IMR-90 (cell line): ENCODE measurements at regions not wholly inside any gene's neighbourhood (a gene's known extent, or its start where the extent isn't known, plus 50 kb on each side); places are given as distances from the start of the nearest gene placed in this dataset.
A peak's percentile ranks its signal among the peaks of the same experiment; 100 is the strongest.

Experiments used
- ATAC-seq: fragments of 200-7000 bp; cut with Tn5 transposase; 2 replicates; pipeline ENCODE4 v1.9.1; 2020; ENCODE audit warnings: low read depth, mild to moderate bottlenecking, moderate library complexity
- BruUV-seq: library from RNA; stranded (reverse); fragments of 400-500 nt; replicated peaks from 2 replicates; lab custom pipeline; 2021; lab: Mats Ljungman, UMichigan
- CTCF ChIA-PET: fragments of 300-600 bp; formaldehyde crosslinking; extraction: SDS; loops from one replicate; lab custom pipeline; 2021; ENCODE audit warnings: antibody characterized with exemption; lab: Yijun Ruan, JAX
- POLR2A ChIA-PET: fragments of 300-600 bp; sonication (Branson Sonifier 250); formaldehyde crosslinking; loops from one replicate; lab custom pipeline; 2022; ENCODE audit warnings: antibody characterized with exemption; ENCODE audit not compliant: unreplicated experiment; lab: Charles Lee
- DNase-seq: peaks from one replicate; pipeline ENCODE4 v3.0.0; 2013
- H2AFZ ChIP-seq: replicated peaks from 2 replicates; pipeline ENCODE3; 2013; ENCODE audit warnings: low read length, mild to moderate bottlenecking; ENCODE audit not compliant: poor library complexity
- H2AK5ac ChIP-seq: 2 replicates; pipeline ENCODE4 v1.6.1; 2013; ENCODE audit warnings: low read depth, low read length, inconsistent platforms
- H2AK9ac ChIP-seq: replicated peaks from 2 replicates; pipeline ENCODE3; 2013; ENCODE audit warnings: mild to moderate bottlenecking, low read depth, low read length, moderate library complexity; ENCODE audit not compliant: poor library complexity
- H2BK120ac ChIP-seq: 2 replicates; pipeline ENCODE4 v1.6.1; 2013; ENCODE audit warnings: low read depth, low read length, inconsistent platforms
- H2BK15ac ChIP-seq: 3 replicates; pipeline ENCODE4 v1.6.1; 2013; ENCODE audit warnings: low read depth, low read length, inconsistent platforms
- H2BK20ac ChIP-seq: 2 replicates; pipeline ENCODE4 v1.6.1; 2013; ENCODE audit warnings: low read depth, mild to moderate bottlenecking, inconsistent platforms, low read length, moderate library complexity
- H2BK5ac ChIP-seq: 2 replicates; pipeline ENCODE4 v1.6.1; 2013; ENCODE audit warnings: mild to moderate bottlenecking, low read depth, low read length, inconsistent platforms; ENCODE audit not compliant: poor library complexity, severe bottlenecking
- H3K14ac ChIP-seq: replicated peaks from 2 replicates; pipeline ENCODE4 v1.6.1; 2013; ENCODE audit warnings: low read depth, low read length, inconsistent platforms
- H3K18ac ChIP-seq: 2 replicates; pipeline ENCODE4 v1.6.1; 2013; ENCODE audit warnings: low read depth, low read length, control low read depth
- H3K23ac ChIP-seq: 2 replicates; pipeline ENCODE4 v1.6.1; 2013; ENCODE audit warnings: low read depth, low read length, inconsistent platforms
- H3K27ac ChIP-seq: 2 replicates; pipeline ENCODE4 v1.5.1; 2013; ENCODE audit warnings: mild to moderate bottlenecking, control low read depth, low read length; ENCODE audit not compliant: insufficient read depth
- H3K27me3 ChIP-seq: 2 replicates; pipeline ENCODE4 v1.6.1; 2013; ENCODE audit warnings: low read length; ENCODE audit not compliant: control insufficient read depth, insufficient read depth
- H3K36me3 ChIP-seq: 2 replicates; pipeline ENCODE4 v1.6.1; 2013; ENCODE audit warnings: low read length, mixed read lengths; ENCODE audit not compliant: control insufficient read depth, insufficient read depth
- H3K4ac ChIP-seq: 2 replicates; pipeline ENCODE4 v1.6.1; 2013; ENCODE audit warnings: low read depth, low read length, inconsistent platforms
- H3K4me1 ChIP-seq: 2 replicates; pipeline ENCODE4 v1.6.1; 2013; ENCODE audit warnings: low read length, mixed read lengths; ENCODE audit not compliant: control insufficient read depth, insufficient read depth
- H3K4me2 ChIP-seq: 2 replicates; pipeline ENCODE4 v1.6.1; 2013; ENCODE audit warnings: low read depth, mild to moderate bottlenecking, control low read depth, low read length, moderate library complexity
- H3K4me3 ChIP-seq: 2 replicates; pipeline ENCODE4 v1.5.1; 2013; ENCODE audit warnings: low read depth, mild to moderate bottlenecking, control low read depth, low read length, moderate library complexity; ENCODE audit not compliant: insufficient read depth
- H3K56ac ChIP-seq: 2 replicates; pipeline ENCODE4 v1.6.1; 2013; ENCODE audit warnings: low read length, inconsistent platforms; ENCODE audit not compliant: insufficient read depth; ENCODE audit errors: extremely low read depth
- H3K79me1 ChIP-seq, 2 experiments: 2 replicates each; pipeline ENCODE4 v1.6.1; 2013; ENCODE audit warnings: low read length in 2 of 2, inconsistent platforms in 1 of 2, low read depth in 1 of 2
- H3K9ac ChIP-seq: 2 replicates; pipeline ENCODE4 v1.6.1; 2013; ENCODE audit warnings: low read depth, low read length, control low read depth
- H3K9me1 ChIP-seq: 2 replicates; pipeline ENCODE4 v1.6.1; 2013; ENCODE audit warnings: low read length, inconsistent platforms; ENCODE audit not compliant: insufficient read depth
- H3K9me3 ChIP-seq: 2 replicates; pipeline ENCODE4 v1.6.1; 2013; ENCODE audit warnings: low read length; ENCODE audit not compliant: control insufficient read depth, insufficient read depth
- H4K20me1 ChIP-seq: 2 replicates; pipeline ENCODE4 v1.6.1; 2013; ENCODE audit warnings: low read length, inconsistent platforms; ENCODE audit not compliant: insufficient read depth
- H4K5ac ChIP-seq: 2 replicates; pipeline ENCODE4 v1.6.1; 2013; ENCODE audit warnings: mild to moderate bottlenecking, low read depth, low read length, control low read depth
- H4K8ac ChIP-seq, 2 experiments: 2 replicates each; pipeline ENCODE4 v1.6.1; 2013; ENCODE audit warnings: low read depth in 2 of 2, low read length in 2 of 2, control low read depth in 1 of 2, inconsistent platforms in 1 of 2
- H4K91ac ChIP-seq: 2 replicates; pipeline ENCODE4 v1.6.1; 2013; ENCODE audit warnings: low read depth, low read length, inconsistent platforms; ENCODE audit not compliant: insufficient read depth
- BHLHE40 ChIP-seq: fragments of 150-350 bp; IDR thresholded peaks from 2 replicates; pipeline ENCODE4 v1.6.1; 2016; ENCODE audit warnings: mild to moderate bottlenecking, low read depth, low read length
- CEBPB ChIP-seq: IDR thresholded peaks from 2 replicates; pipeline ENCODE4 v1.6.1; 2012; ENCODE audit warnings: low read depth, low read length, improper control_type of control experiment
- CHD1 ChIP-seq: IDR thresholded peaks from 2 replicates; pipeline ENCODE4 v1.6.1; 2012; ENCODE audit warnings: low read depth, low read length, improper control_type of control experiment
- CTCF ChIP-seq: conservative IDR thresholded peaks from 2 replicates; pipeline ENCODE4 v1.5.1; 2012; ENCODE audit warnings: mild to moderate bottlenecking, low read depth, low read length, improper control_type of control experiment
- MAFK ChIP-seq: IDR thresholded peaks from 2 replicates; pipeline ENCODE4 v1.6.1; 2012; ENCODE audit warnings: low read depth, low read length, improper control_type of control experiment
- MAZ ChIP-seq: IDR thresholded peaks from 2 replicates; pipeline ENCODE4 v1.6.1; 2012; ENCODE audit warnings: low read depth, mild to moderate bottlenecking, low read length, improper control_type of control experiment, moderate library complexity, borderline replicate concordance
- MXI1 ChIP-seq: IDR thresholded peaks from 2 replicates; pipeline ENCODE4 v1.6.1; 2012; ENCODE audit warnings: low read depth, mild to moderate bottlenecking, low read length, moderate library complexity, borderline replicate concordance
- NFE2L2 ChIP-seq: fragments of 150-350 bp; IDR thresholded peaks from 2 replicates; pipeline ENCODE4 v1.6.1; 2016; ENCODE audit warnings: low read depth, mild to moderate bottlenecking, low read length
- POLR2A ChIP-seq: IDR thresholded peaks from 2 replicates; pipeline ENCODE4 v1.6.1; 2012; ENCODE audit warnings: mild to moderate bottlenecking, low read depth, low read length
- RAD21 ChIP-seq: IDR thresholded peaks from 2 replicates; pipeline ENCODE4 v1.6.1; 2012; ENCODE audit warnings: low read length, improper control_type of control experiment
- RCOR1 ChIP-seq: IDR thresholded peaks from 2 replicates; pipeline ENCODE4 v1.6.1; 2012; ENCODE audit warnings: mild to moderate bottlenecking, low read length, improper control_type of control experiment; ENCODE audit not compliant: insufficient replicate concordance
- RFX5 ChIP-seq: IDR thresholded peaks from 2 replicates; pipeline ENCODE4 v1.8.0; 2012; ENCODE audit warnings: low read depth, mild to moderate bottlenecking, low read length, moderate library complexity
- SMC3 ChIP-seq: fragments of 150-350 bp; IDR thresholded peaks from 2 replicates; pipeline ENCODE4 v1.6.1; 2016; ENCODE audit warnings: low read depth, mild to moderate bottlenecking, antibody characterized with exemption, low read length, moderate library complexity
- WGBS, 2 experiments: methylation state at CpG; one replicate each; pipeline versions ENCODE4 v1.1.5 to v1.1.7; 2013; ENCODE audit warnings: missing lambda C conversion rate in 2 of 2; ENCODE audit not compliant: insufficient read length in 1 of 2; ENCODE audit errors: extremely low coverage in 2 of 2; 5-methylcytosine and 5-hydroxymethylcytosine counted together
- dilution Hi-C: fragments of 300-500 bp; cut with HindIII; formaldehyde crosslinking; loops from one replicate; pipeline ENCODE4 v1.14.3; 2018; ENCODE audit warnings: low sequenced_read_pairs; ENCODE audit not compliant: unreplicated experiment
- in situ Hi-C: fragments of 300-500 bp; cut with MboI; formaldehyde crosslinking; loops from 3 replicates; pipeline ENCODE4 v1.14.3; 2019; ENCODE audit warnings: low sequenced_read_pairs, inconsistent platforms, mixed read lengths
- intact Hi-C: fragments of 100-400 bp; cut with micrococcal nuclease; formaldehyde crosslinking; loops from 2 replicates; pipeline ENCODE4 v1.10.0; 2022
- TF ChIP-seq, protein P1 (sequence below): fragments of 150-350 bp; IDR thresholded peaks from 2 replicates; pipeline ENCODE4 v1.6.1; 2017; ENCODE audit warnings: mild to moderate bottlenecking, antibody characterized with exemption, low read length, low read depth

DNA sequence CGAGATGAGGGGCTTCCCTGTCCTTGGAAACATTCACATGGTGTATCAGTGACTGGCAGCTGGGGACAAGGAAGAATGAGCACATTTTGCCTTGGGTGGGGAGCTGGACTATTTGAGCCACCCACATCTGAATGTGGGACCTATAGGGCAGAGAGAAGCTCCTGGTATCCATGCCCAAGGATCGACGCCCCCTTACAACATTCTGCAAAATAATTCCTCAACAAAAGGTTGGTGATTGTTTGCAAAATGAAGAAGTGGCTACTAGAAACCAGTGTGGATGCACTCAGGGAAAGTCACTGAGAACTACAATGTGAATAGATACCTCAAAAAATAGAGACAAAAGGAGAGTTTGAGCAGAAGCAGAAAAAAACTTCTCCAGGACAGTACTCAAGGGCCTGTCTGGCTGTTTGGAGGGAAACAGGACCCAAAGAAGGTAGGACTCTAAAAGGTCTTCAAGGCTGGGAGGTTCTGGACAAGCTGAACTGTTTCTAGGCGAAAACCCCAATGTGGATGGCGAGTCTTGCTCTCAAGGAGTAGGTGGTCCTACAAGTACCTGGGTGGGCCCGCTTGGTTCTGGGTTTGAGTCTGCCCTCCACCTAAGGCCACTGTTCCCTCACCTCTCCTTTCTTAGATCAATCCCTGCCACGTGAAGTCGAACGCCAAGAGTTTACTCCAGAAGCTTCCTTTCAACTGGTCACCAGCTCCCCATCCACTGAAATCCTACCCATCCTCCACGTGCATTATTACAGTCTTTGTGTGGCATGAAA lies 125.0 kb upstream of the ZNF746 start:
- H4K5ac ChIP-seq, result no peak overlapping the region
- H3K18ac ChIP-seq, result no peak overlapping the region
- H2AFZ ChIP-seq, result no peak overlapping the region
- H3K56ac ChIP-seq, result no peak overlapping the region
- peaks cover 3% of the 10 kb centered on the region; the same call in 1 of the 2 replicates for H3K4me1 ChIP-seq
- H2BK5ac ChIP-seq, result no peak overlapping the region
- 100% methylated on average over 1 of the region's 10 CpGs; no CpG with 5 or more reads in 1 of the 2 experiments for WGBS, 2 experiments
- H3K4me2 ChIP-seq, result peak overlapping the region; percentile 95
- no TSS peak for BruUV-seq
- intact Hi-C loops, result loop anchor here (5.0 to 10.0 kb wide), 4 partner anchors 92 to 360 kb away; partner anchors contain the start of genes ZNF777 and ZNF783
- in situ Hi-C loops, result no loop called here
- no peak overlapping the region for H3K4ac ChIP-seq
- H4K91ac ChIP-seq, result no peak overlapping the region
- H3K14ac ChIP-seq, result no peak overlapping the region
- H3K4me3 ChIP-seq, result no peak overlapping the region
- no peak overlapping the region for H2AK9ac ChIP-seq
- H4K20me1 ChIP-seq, result peaks cover 20% of the 10 kb centered on the region
- no peak overlapping the region for H2AK5ac ChIP-seq
- H2BK15ac ChIP-seq, result no peak overlapping the region
- no peak overlapping the region for H2BK120ac ChIP-seq
- peaks cover 27% of the 10 kb centered on the region for H3K36me3 ChIP-seq
- peaks cover under 1% of the 10 kb centered on the region; the same call in 1 of the 2 replicates for H3K27me3 ChIP-seq
- H3K9ac ChIP-seq, result peak overlapping the region; percentile 3
- DNase-seq (no peak), ATAC-seq (no peak)
- H3K9me1 ChIP-seq, result peaks cover 5% of the 10 kb centered on the region; the same call in 1 of the 2 replicates
- no peak overlapping the region for H2BK20ac ChIP-seq
- no peak overlapping the region for H4K8ac ChIP-seq
- H3K79me1 ChIP-seq, result peaks cover 24 to 30% of the 10 kb centered on the region in 2 experiments
- dilution Hi-C loops, result no loop called here
- H3K9me3 ChIP-seq, result no peaks in the 10 kb centered on the region
- ChIA-PET CTCF (interaction anchor here (1.0 to 1.3 kb wide), 3 partner anchors 14 to 119 kb away, joined by 3 to 5 read pairs (median 3); no protein-coding TSS in a partner anchor), POLR2A (no interaction called here)
- no peak overlapping the region; the same call in 1 of the 2 replicates for H3K23ac ChIP-seq
- no peak overlapping the region; the same call in 1 of the 2 replicates for H3K27ac ChIP-seq
- no peak for TF ChIP-seq CTCF
- TF ChIP-seq, protein P1, sequence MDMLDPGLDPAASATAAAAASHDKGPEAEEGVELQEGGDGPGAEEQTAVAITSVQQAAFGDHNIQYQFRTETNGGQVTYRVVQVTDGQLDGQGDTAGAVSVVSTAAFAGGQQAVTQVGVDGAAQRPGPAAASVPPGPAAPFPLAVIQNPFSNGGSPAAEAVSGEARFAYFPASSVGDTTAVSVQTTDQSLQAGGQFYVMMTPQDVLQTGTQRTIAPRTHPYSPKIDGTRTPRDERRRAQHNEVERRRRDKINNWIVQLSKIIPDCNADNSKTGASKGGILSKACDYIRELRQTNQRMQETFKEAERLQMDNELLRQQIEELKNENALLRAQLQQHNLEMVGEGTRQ, result no peak
- TF ChIP-seq BHLHE40, result no peak
- no peak for TF ChIP-seq SMC3
- no peak for TF ChIP-seq MAFK
- no peak for TF ChIP-seq RAD21
- no peak for TF ChIP-seq CEBPB
- no peak for TF ChIP-seq RFX5
- no peak for TF ChIP-seq CHD1
- no peak for TF ChIP-seq NFE2L2
- TF ChIP-seq MXI1, result no peak
- TF ChIP-seq MAZ, result no peak
- no peak for TF ChIP-seq POLR2A
- TF ChIP-seq RCOR1, result no peak
